HFF-Myc (cell line): ENCODE measurements at regions not wholly inside any gene's neighbourhood (a gene's known extent, or its start where the extent isn't known, plus 50 kb on each side); places are given as distances from the start of the nearest gene placed in this dataset.
"Not testable (repeated sequence)": the region's sequence is repeated elsewhere in the genome, so short reads cannot be mapped to it uniquely, and the experiment has no call there.

Source experiments
- DNase-seq: peaks from one replicate; pipeline ENCODE4 v3.0.0-alpha.2; 2011; ENCODE audit warnings: low read depth; ENCODE audit errors: extremely low read depth
- H3K4me3 ChIP-seq: replicated peaks from 2 replicates; pipeline ENCODE4 v1.5.1; 2011; ENCODE audit warnings: low read depth, mild to moderate bottlenecking, control low read depth, low read length
- CTCF ChIP-seq: IDR thresholded peaks from 2 replicates; pipeline ENCODE4 v1.5.1; 2012; ENCODE audit warnings: mild to moderate bottlenecking, low read depth, low read length, control low read depth; ENCODE audit errors: missing control alignments

- no peak overlapping the region for H3K4me3 ChIP-seq
- DNase-seq = no peak
- TF ChIP-seq CTCF = no peak
These were observed 65.1 kb downstream of the SOD2 start for GRCh38 chr6:159627939-159628338.

GRCh38 chr6:159626506-159626905 is 66.5 kb downstream of the SOD2 start:
- DNase-seq, H3K4me3 ChIP-seq: not testable (repeated sequence)

- H3K4me3 ChIP-seq = no peak overlapping the region
- TF ChIP-seq CTCF = no peak
- no peak for DNase-seq
These were observed 69.9 kb downstream of the SOD2 start for GRCh38 chr6:159623156-159623555.

- DNase-seq = no peak
- no peak for TF ChIP-seq CTCF
These were observed 72.1 kb downstream of the SOD2 start for GRCh38 chr6:159620947-159621346.

GRCh38 chr6:159617444-159617843 is 75.6 kb downstream of the SOD2 start:
- no peak for DNase-seq
- H3K4me3 ChIP-seq = no peak overlapping the region
- TF ChIP-seq CTCF = no peak

More at GRCh38 chr6:159620947-159621346, 72.1 kb downstream of the SOD2 start:
- no peak overlapping the region for H3K4me3 ChIP-seq

GRCh38 chr6:159616456-159616855 is 76.6 kb downstream of the SOD2 start:
- no peak overlapping the region for H3K4me3 ChIP-seq
- TF ChIP-seq CTCF = no peak
- DNase-seq = no peak

GRCh38 chr6:159615918-159616317 is 77.1 kb downstream of the SOD2 start:
- DNase-seq = no peak
- no peak overlapping the region for H3K4me3 ChIP-seq
- no peak for TF ChIP-seq CTCF
